ENCODE measurements at regions not wholly inside any gene's neighbourhood (a gene's known extent, or its start where the extent isn't known, plus 50 kb on each side); places are given as distances from the start of the nearest gene placed in this dataset.

- intact Hi-C loops (cut with DNase I): no loop called here
- peak; percentile 86 for ATAC-seq
- peak; percentile 80 for DNase-seq (ENCODE audit: missing footprints)
These were observed 167.6 kb downstream of the RHOU start for GRCh38 chr1:228902781-228903433.

GRCh38 chr1:228903434-228904071, 168.3 kb downstream of the RHOU start:
- ATAC-seq: no peak
- intact Hi-C loops (cut with DNase I): no loop called here
- DNase-seq (ENCODE audit: missing footprints): no peak

DNA sequence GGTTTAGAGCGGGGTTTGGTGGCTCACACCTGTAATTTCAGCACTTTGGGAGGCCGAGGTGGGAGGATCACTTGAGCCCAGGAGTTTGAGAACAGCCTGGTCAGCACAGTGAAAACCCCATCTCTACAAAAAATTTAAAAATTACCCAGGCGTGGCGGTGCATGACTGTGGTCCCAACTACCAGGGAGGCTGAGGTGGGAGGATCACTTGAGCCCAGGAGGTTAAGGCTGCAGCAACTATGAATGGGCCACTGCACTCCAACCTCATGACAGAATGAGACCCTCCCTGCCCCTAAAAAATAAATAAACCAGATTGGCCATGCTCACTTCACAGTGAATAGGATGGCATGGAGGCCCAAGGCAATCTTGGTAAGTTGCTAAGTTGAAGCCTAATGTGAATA, 168.9 kb downstream of the RHOU start:
- DNase-seq (ENCODE audit: missing footprints): no peak
- intact Hi-C loops (cut with DNase I): no loop called here
- no peak for ATAC-seq

DNA sequence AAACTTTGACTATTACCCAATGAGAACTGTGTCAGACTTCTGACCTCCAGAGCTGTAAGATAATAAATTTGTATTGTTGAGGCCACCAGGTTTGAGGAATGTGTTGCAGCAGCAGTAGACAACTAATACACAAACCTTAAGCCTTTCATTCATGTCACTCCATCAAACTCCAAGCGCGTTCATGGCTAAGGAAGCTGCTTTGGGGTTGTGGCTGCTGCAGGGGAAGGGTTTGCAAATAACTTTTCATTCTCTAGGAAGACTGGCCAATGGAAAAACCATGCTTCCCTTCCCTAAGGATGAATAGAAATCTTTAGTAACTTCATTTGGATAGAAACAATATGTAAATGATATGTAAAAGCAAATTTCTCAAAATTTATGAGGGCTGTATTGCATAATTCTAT, 170.4 kb downstream of the RHOU start:
- intact Hi-C loops (cut with DNase I): no loop called here
- no peak for DNase-seq (ENCODE audit: missing footprints)
- ATAC-seq: no peak

DNA sequence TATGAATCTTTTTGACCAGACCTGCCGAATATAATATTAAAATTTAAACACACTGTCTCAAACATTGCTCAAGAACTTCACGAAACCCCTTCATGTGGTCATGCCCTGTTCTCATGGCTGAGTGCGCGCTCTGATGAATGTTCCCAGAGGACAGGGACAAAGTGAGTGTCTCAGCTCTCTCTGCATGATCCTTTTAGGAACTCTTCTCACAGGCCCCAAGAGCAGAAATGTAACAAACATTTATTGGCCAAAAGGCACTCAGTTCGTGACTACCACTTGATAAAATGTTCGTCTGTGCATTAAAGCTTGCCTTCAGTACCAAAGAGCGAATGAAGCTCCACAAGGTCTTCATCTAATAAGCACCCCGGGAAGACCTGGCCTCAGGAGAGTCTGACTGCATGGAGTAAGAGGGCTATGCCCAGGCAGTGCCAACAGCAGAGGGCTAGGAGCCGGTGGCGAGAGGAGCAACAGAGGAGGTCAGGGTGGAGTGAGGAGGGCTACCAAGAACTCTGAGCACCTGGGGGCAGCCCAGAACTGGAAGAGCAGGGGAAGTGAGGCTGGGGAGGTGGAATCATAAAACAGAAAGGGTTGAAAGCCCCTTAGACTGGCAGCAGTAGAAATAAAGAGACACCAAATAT, 171.1 kb downstream of the RHOU start:
- no peak for DNase-seq (ENCODE audit: missing footprints)
- intact Hi-C loops (cut with DNase I): no loop called here
- ATAC-seq: no peak

- no peak for ATAC-seq
- intact Hi-C loops (cut with DNase I): no loop called here
- no peak for DNase-seq (ENCODE audit: missing footprints)
These were observed 176.2 kb downstream of the RHOU start for GRCh38 chr1:228911225-228912210.

GRCh38 chr1:228913626-228914414, 178.5 kb downstream of the RHOU start:
- DNase-seq (ENCODE audit: missing footprints): no peak
- intact Hi-C loops (cut with DNase I): no loop called here

GRCh38 chr1:228914700-228915099, 179.4 kb downstream of the RHOU start:
- intact Hi-C loops (cut with DNase I): no loop called here
- DNase-seq (ENCODE audit: missing footprints) (no peak), ATAC-seq (no peak)

More at GRCh38 chr1:228913626-228914414, 178.5 kb downstream of the RHOU start:
- ATAC-seq: no peak

DNA sequence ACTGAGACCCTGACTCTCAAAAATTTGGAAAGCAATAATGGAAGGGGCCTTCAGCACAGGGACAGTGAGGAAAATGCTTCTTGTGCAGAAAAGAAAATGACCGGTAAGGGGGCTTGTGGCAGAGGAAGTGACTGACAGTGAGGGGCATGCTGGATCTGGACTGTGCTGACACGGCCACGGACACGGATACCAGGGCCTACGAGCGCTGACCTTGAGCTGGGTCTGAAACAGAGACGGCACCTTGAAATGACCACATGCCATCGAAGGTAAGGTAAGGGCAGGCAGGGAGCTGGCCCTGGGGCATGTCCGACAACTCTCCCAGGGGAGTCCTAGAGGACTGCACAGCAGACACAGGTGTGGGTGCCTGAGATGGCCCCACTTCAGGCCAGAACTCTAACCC, 182.1 kb downstream of the RHOU start:
- ATAC-seq (no peak), DNase-seq (ENCODE audit: missing footprints) (no peak)
- intact Hi-C loops (cut with DNase I): no loop called here

DNA sequence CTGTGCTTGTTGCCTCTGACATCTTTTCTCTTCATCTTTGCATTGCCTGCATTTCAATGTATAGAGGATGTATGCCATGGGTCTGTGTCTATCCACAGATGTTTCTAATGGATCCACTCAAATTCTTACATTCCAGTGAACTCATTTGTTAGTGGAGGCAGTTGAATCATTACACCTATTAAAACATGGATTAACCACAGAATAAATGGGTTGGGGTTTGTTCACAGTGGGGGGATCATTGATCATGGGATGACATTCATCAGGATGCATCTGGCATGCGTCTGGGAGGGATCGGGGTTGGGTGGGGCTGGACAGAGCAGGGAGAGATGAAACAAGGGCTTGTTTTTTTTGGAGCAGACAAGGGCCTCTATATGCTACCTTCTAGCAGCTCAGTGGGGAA, 182.5 kb downstream of the RHOU start:
- intact Hi-C loops (cut with DNase I): no loop called here
- no peak for ATAC-seq
- no peak for DNase-seq (ENCODE audit: missing footprints)

DNA sequence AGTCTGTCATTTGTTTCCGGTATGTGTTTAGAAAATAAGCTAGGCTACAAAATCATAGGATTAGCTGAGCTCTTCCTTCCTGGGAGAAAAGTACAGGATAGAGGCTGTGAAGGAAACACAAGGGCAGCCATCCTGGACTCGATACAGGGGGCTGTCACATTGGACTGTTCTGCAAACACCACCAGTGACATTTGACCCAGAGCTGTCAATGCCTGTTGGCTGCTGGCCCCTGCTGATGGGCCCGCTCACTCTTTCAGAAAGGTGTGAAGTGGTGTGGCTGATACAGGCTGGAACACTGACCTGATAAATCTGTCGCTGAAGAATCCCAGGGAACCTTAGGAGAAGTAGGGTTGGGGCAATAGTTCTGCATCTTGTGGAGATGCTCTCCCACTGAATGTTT, 183.1 kb downstream of the RHOU start:
- no peak for DNase-seq (ENCODE audit: missing footprints)
- intact Hi-C loops (cut with DNase I): no loop called here
- ATAC-seq: peak; percentile 77

DNA sequence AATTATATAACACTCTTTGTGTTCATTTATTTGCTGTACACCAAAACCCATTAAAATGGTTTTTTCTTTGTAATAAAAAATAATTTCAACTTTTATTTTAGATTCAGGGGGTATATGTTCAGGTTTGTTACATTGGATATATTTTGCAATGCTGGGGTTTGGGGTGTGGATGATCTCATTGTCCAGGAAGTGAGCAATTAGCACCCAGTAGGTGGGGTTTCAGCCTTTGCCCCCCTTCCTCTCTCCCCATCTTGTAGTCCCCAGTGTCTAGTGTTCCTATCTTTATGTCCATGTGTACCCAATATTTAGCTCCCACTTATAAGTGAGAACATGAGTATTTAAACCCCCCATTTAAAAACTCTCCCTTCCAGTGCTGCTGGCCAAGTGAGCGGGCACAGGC, 184.6 kb downstream of the RHOU start:
- intact Hi-C loops (cut with DNase I): no loop called here
- DNase-seq (ENCODE audit: missing footprints): no peak
- ATAC-seq: no peak

GRCh38 chr1:228920831-228921230, 185.6 kb downstream of the RHOU start:
- intact Hi-C loops (cut with DNase I): no loop called here
- DNase-seq (ENCODE audit: missing footprints): no peak
- ATAC-seq: no peak

DNA sequence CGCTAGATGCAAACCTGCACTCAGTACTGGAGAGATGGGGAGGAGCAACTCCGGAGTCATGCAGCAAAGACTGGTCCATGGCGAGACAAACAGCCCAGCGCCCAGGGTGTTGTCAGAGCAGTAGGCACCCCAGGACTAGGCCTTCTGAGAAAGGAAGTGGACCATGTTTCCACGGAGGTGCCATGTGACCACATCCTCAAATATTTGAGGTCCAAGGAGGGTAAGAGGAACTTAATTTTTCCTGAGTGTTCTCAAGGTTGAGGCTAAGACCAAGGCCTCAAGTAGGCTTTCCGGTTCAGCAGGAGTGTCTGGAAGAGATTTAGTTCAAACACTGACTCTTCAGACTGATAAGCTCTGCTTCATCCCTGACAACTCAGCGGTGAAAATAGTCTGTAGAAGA, 186.2 kb downstream of the RHOU start:
- peak; percentile 72 for DNase-seq (ENCODE audit: missing footprints)
- no peak for ATAC-seq
- intact Hi-C loops (cut with DNase I): no loop called here

- intact Hi-C loops (cut with DNase I): no loop called here
These were observed 187.6 kb downstream of the RHOU start for GRCh38 chr1:228922722-228923376.

GRCh38 chr1:228923973-228924686, 188.9 kb downstream of the RHOU start:
- intact Hi-C loops (cut with DNase I): no loop called here
- ATAC-seq (no peak), DNase-seq (ENCODE audit: missing footprints) (no peak)

More at GRCh38 chr1:228922722-228923376, 187.6 kb downstream of the RHOU start:
- ATAC-seq (no peak), DNase-seq (ENCODE audit: missing footprints) (no peak)

- DNase-seq (ENCODE audit: missing footprints) (no peak), ATAC-seq (no peak)
- intact Hi-C loops (cut with DNase I): no loop called here
These were observed 190.4 kb downstream of the RHOU start for GRCh38 chr1:228925691-228926090.

All from Right ventricle myocardium inferior (tissue), 1 donor.